Brain microvascular endothelial cell (primary cell): ENCODE measurements at regions not wholly inside any gene's neighbourhood (a gene's known extent, or its start where the extent isn't known, plus 50 kb on each side); places are given as distances from the start of the nearest gene placed in this dataset.

Experiments used
- DNase-seq: peaks from one replicate; pipeline ENCODE4 v3.0.0-alpha.2; 2020
- H3K27ac ChIP-seq: fragments of 250-450 bp; sonication (Bioruptor Pico); 2 replicates; pipeline ENCODE4 v1.5.1; 2020; ENCODE audit warnings: mild to moderate bottlenecking, moderate library complexity
- H3K27me3 ChIP-seq: fragments of 250-450 bp; sonication (Bioruptor Pico); replicated peaks from 2 replicates; pipeline ENCODE4 v1.5.1; 2020; ENCODE audit warnings: mild to moderate bottlenecking
- H3K36me3 ChIP-seq: fragments of 250-450 bp; sonication (Bioruptor Pico); replicated peaks from 2 replicates; pipeline ENCODE4 v1.5.1; 2020; ENCODE audit warnings: mild to moderate bottlenecking
- H3K4me3 ChIP-seq: 2 replicates; pipeline ENCODE4 v1.5.1; 2011; ENCODE audit warnings: low read depth, mild to moderate bottlenecking, control low read depth, low read length, moderate library complexity
- CTCF ChIP-seq: IDR thresholded peaks from 2 replicates; pipeline ENCODE4 v1.5.1; 2011; ENCODE audit warnings: low read depth, mild to moderate bottlenecking, moderate library complexity, low read length, control low read depth, inconsistent platforms; ENCODE audit errors: missing control alignments
- in situ Hi-C: cut with HindIII; loops from 2 replicates; pipeline ENCODE4 v1.10.0; 2017; ENCODE audit warnings: low sequenced_read_pairs, low pct_ligation_motif_present

- no peaks in the 10 kb centered on the region for H3K27me3 ChIP-seq
- no peaks in the 10 kb centered on the region for H3K36me3 ChIP-seq
- no peak overlapping the region for H3K27ac ChIP-seq
- in situ Hi-C loops, result no loop called here
- DNase-seq, result no peak
- TF ChIP-seq CTCF, result no peak
- H3K4me3 ChIP-seq, result no peak overlapping the region
These were observed 233.0 kb upstream of the KCNMB2 start for GRCh38 chr3:178302966-178303930.

- Histone ChIP-seq H3K27ac (no peak overlapping the region), H3K36me3 (no peaks in the 10 kb centered on the region), H3K27me3 (no peaks in the 10 kb centered on the region), H3K4me3 (no peak overlapping the region)
- no peak for TF ChIP-seq CTCF
- DNase-seq, result peak; percentile 31
- in situ Hi-C loops, result no loop called here
These were observed 231.3 kb upstream of the KCNMB2 start for GRCh38 chr3:178304758-178305467.

- Histone ChIP-seq H3K27ac (no peak overlapping the region), H3K27me3 (no peaks in the 10 kb centered on the region), H3K36me3 (no peaks in the 10 kb centered on the region), H3K4me3 (no peak overlapping the region)
- in situ Hi-C loops, result no loop called here
- no peak for DNase-seq
- TF ChIP-seq CTCF, result no peak
These were observed 229.7 kb upstream of the KCNMB2 start for GRCh38 chr3:178306432-178307115.

GRCh38 chr3:178308771-178309170 is 227.5 kb upstream of the KCNMB2 start:
- in situ Hi-C loops, result no loop called here
- no peak for TF ChIP-seq CTCF
- DNase-seq, result no peak
- Histone ChIP-seq H3K4me3 (no peak overlapping the region), H3K36me3 (no peaks in the 10 kb centered on the region), H3K27me3 (no peaks in the 10 kb centered on the region), H3K27ac (no peak overlapping the region)

GRCh38 chr3:178310949-178311348 is 225.3 kb upstream of the KCNMB2 start:
- no peak for TF ChIP-seq CTCF
- H3K36me3 ChIP-seq, result no peaks in the 10 kb centered on the region
- no peak overlapping the region for H3K4me3 ChIP-seq
- DNase-seq, result no peak
- no peak overlapping the region for H3K27ac ChIP-seq
- in situ Hi-C loops, result no loop called here
- H3K27me3 ChIP-seq, result no peaks in the 10 kb centered on the region
